Endothelial cell (in vitro differentiated cells): ENCODE measurements at regions not wholly inside any gene's neighbourhood (a gene's known extent, or its start where the extent isn't known, plus 50 kb on each side); places are given as distances from the start of the nearest gene placed in this dataset.

Source experiments
- DNase-seq: peaks from one replicate; pipeline ENCODE4 v3.0.0; 2021; ENCODE audit warnings: low spot score
- H3K27ac Mint-ChIP-seq: one replicate; pipeline ENCODE4 v1.8.0; 2021; ENCODE audit warnings: mixed read lengths, inconsistent platforms; ENCODE audit not compliant: unreplicated experiment
- H3K27me3 Mint-ChIP-seq: one replicate; pipeline ENCODE4 v1.8.0; 2021; ENCODE audit warnings: mild to moderate bottlenecking, moderate library complexity, mixed read lengths, inconsistent platforms; ENCODE audit not compliant: unreplicated experiment
- H3K36me3 Mint-ChIP-seq: one replicate; pipeline ENCODE4 v1.8.0; 2021; ENCODE audit warnings: mild to moderate bottlenecking, low read depth, mixed read lengths, inconsistent platforms; ENCODE audit not compliant: unreplicated experiment
- H3K4me1 Mint-ChIP-seq: one replicate; pipeline ENCODE4 v1.8.0; 2021; ENCODE audit warnings: mild to moderate bottlenecking, mixed read lengths, inconsistent platforms; ENCODE audit not compliant: unreplicated experiment
- H3K4me3 Mint-ChIP-seq: one replicate; pipeline ENCODE4 v1.8.0; 2021; ENCODE audit warnings: mild to moderate bottlenecking, mixed read lengths, inconsistent platforms; ENCODE audit not compliant: unreplicated experiment
- H3K9me3 Mint-ChIP-seq: one replicate; pipeline ENCODE4 v1.8.0; 2021; ENCODE audit warnings: mixed read lengths, inconsistent platforms; ENCODE audit not compliant: unreplicated experiment
- CTCF ChIP-seq: fragments of 200-600 bp; sonication (generic); IDR thresholded peaks from one replicate; pipeline ENCODE4 v1.5.0; 2021; ENCODE audit warnings: antibody characterized with exemption; ENCODE audit not compliant: unreplicated experiment

GRCh38 chr6:12450467-12450866 is 160.3 kb downstream of the EDN1 start:
- H3K9me3 Mint-ChIP-seq, result peaks cover 5% of the 10 kb centered on the region
- H3K27ac Mint-ChIP-seq, result no peak overlapping the region
- DNase-seq, result no peak
- H3K27me3 Mint-ChIP-seq, result no peaks in the 10 kb centered on the region
- H3K36me3 Mint-ChIP-seq, result peaks cover 6% of the 10 kb centered on the region
- no peak overlapping the region for H3K4me3 Mint-ChIP-seq
- H3K4me1 Mint-ChIP-seq, result no peaks in the 10 kb centered on the region
- TF ChIP-seq CTCF, result no peak

- no peak overlapping the region for H3K27ac Mint-ChIP-seq
- peaks cover 5% of the 10 kb centered on the region for H3K27me3 Mint-ChIP-seq
- peaks cover 5% of the 10 kb centered on the region for H3K9me3 Mint-ChIP-seq
- no peak overlapping the region for H3K4me3 Mint-ChIP-seq
- DNase-seq, result no peak
- TF ChIP-seq CTCF, result no peak
- H3K36me3 Mint-ChIP-seq, result peaks cover 6% of the 10 kb centered on the region
- no peaks in the 10 kb centered on the region for H3K4me1 Mint-ChIP-seq
Measured at GRCh38 chr6:12456343-12456742, 166.2 kb downstream of the EDN1 start.

- Mint-ChIP-seq H3K4me3 (no peak overlapping the region), H3K27me3 (peaks cover 5% of the 10 kb centered on the region), H3K36me3 (peaks cover 6% of the 10 kb centered on the region), H3K27ac (no peak overlapping the region), H3K9me3 (peaks cover 5% of the 10 kb centered on the region), H3K4me1 (no peaks in the 10 kb centered on the region)
- no peak for TF ChIP-seq CTCF
- no peak for DNase-seq
Measured at GRCh38 chr6:12457094-12457493, 166.9 kb downstream of the EDN1 start.

GRCh38 chr6:12458558-12458957 is 168.4 kb downstream of the EDN1 start:
- Mint-ChIP-seq H3K36me3 (peaks cover 2% of the 10 kb centered on the region), H3K4me1 (no peaks in the 10 kb centered on the region), H3K27me3 (peaks cover 5% of the 10 kb centered on the region), H3K27ac (no peak overlapping the region), H3K9me3 (no peaks in the 10 kb centered on the region), H3K4me3 (no peak overlapping the region)
- DNase-seq, result no peak
- TF ChIP-seq CTCF, result no peak

- H3K27ac Mint-ChIP-seq, result no peak overlapping the region
- peaks cover 5% of the 10 kb centered on the region for H3K27me3 Mint-ChIP-seq
- H3K9me3 Mint-ChIP-seq, result no peaks in the 10 kb centered on the region
- no peak overlapping the region for H3K4me3 Mint-ChIP-seq
- no peaks in the 10 kb centered on the region for H3K36me3 Mint-ChIP-seq
- TF ChIP-seq CTCF, result no peak
- no peak for DNase-seq
- no peaks in the 10 kb centered on the region for H3K4me1 Mint-ChIP-seq
Measured at GRCh38 chr6:12459945-12460661, 169.9 kb downstream of the EDN1 start.
